Keratinocyte (primary cell): ENCODE measurements at regions not wholly inside any gene's neighbourhood (a gene's known extent, or its start where the extent isn't known, plus 50 kb on each side); places are given as distances from the start of the nearest gene placed in this dataset.

Experiments
- DNase-seq: peaks from one replicate; pipeline ENCODE4 v3.0.0-alpha.2; 2011; ENCODE audit warnings: low read depth, missing footprints, low spot score
- FAIRE-seq: peaks from 2 replicates; lab custom pipeline; 2011; peaks lifted over from hg19 to GRCh38; lab: Jason Lieb, UNC
- H2AFZ ChIP-seq: 2 replicates; pipeline ENCODE4 v1.6.0; 2012; ENCODE audit warnings: low read length, control low read depth, inconsistent platforms; ENCODE audit not compliant: control insufficient read depth
- H3K27ac ChIP-seq: 2 replicates; pipeline ENCODE4 v1.5.1; 2011; ENCODE audit warnings: low read length; ENCODE audit not compliant: control insufficient read depth, insufficient read depth
- H3K27me3 ChIP-seq: 3 replicates; pipeline ENCODE4 v1.6.0; 2011; ENCODE audit warnings: low read length; ENCODE audit not compliant: control insufficient read depth, insufficient read depth; ENCODE audit errors: extremely low read depth
- H3K36me3 ChIP-seq, 2 experiments: 2 replicates in 1 of 2; 3 replicates in 1 of 2; pipeline ENCODE4 v1.5.1; 2011; ENCODE audit warnings: low read length in 2 of 2, mild to moderate bottlenecking in 1 of 2; ENCODE audit not compliant: control insufficient read depth in 2 of 2, insufficient read depth in 2 of 2; ENCODE audit errors: extremely low read depth in 1 of 2
- H3K4me1 ChIP-seq: 3 replicates; pipeline ENCODE4 v1.5.1; 2011; ENCODE audit warnings: low read length; ENCODE audit not compliant: control insufficient read depth, insufficient read depth; ENCODE audit errors: extremely low read depth
- H3K4me2 ChIP-seq: 3 replicates; pipeline ENCODE4 v1.6.0; 2011; ENCODE audit warnings: low read depth, low read length; ENCODE audit not compliant: control insufficient read depth, insufficient read depth; ENCODE audit errors: extremely low read depth
- H3K4me3 ChIP-seq, 3 experiments: fragments of 200-600 bp in 1 of 3; sonication (generic) in 1 of 3; 2 replicates in 2 of 3; 3 replicates in 1 of 3; pipeline ENCODE4 v1.5.1; 2011 to 2016; ENCODE audit warnings: low read length in 3 of 3, mild to moderate bottlenecking in 3 of 3, control low read depth in 2 of 3, inconsistent platforms in 1 of 3, low read depth in 1 of 3, mixed read lengths in 1 of 3, mixed run types in 1 of 3, moderate library complexity in 1 of 3; ENCODE audit not compliant: control insufficient read depth in 2 of 3, insufficient read depth in 2 of 3; ENCODE audit errors: extremely low read depth in 1 of 3
- H3K79me2 ChIP-seq: 2 replicates; pipeline ENCODE4 v1.6.0; 2012; ENCODE audit warnings: low read length; ENCODE audit not compliant: control insufficient read depth, insufficient read depth
- H3K9ac ChIP-seq: 3 replicates; pipeline ENCODE4 v1.6.0; 2011; ENCODE audit warnings: low read length; ENCODE audit not compliant: control insufficient read depth, insufficient read depth; ENCODE audit errors: extremely low read depth
- H3K9me1 ChIP-seq: 3 replicates; pipeline ENCODE4 v1.6.0; 2011; ENCODE audit warnings: low read length; ENCODE audit not compliant: control insufficient read depth, insufficient read depth; ENCODE audit errors: extremely low read depth
- H3K9me3 ChIP-seq: 2 replicates; pipeline ENCODE4 v1.5.1; 2012; ENCODE audit warnings: low read depth, low read length; ENCODE audit not compliant: control insufficient read depth
- H4K20me1 ChIP-seq: 3 replicates; pipeline ENCODE4 v1.6.0; 2011; ENCODE audit warnings: low read length; ENCODE audit not compliant: control insufficient read depth, insufficient read depth; ENCODE audit errors: extremely low read depth
- EZH2 ChIP-seq: IDR thresholded peaks from one replicate; pipeline ENCODE4 v1.6.1; 2012; ENCODE audit warnings: inconsistent platforms, mild to moderate bottlenecking, low read length, moderate library complexity
- dilution Hi-C: fragments of 300-500 bp; cut with MboI; formaldehyde crosslinking; loops from one replicate; pipeline ENCODE4 v1.7.0; 2020; ENCODE audit warnings: low sequenced_read_pairs; ENCODE audit not compliant: extremely low pct_ligation_motif_present
- TF ChIP-seq, protein P1 (sequence below), 3 experiments: IDR thresholded peaks in 1 of 3; conservative IDR thresholded peaks in 1 of 3; optimal IDR thresholded peaks in 1 of 3; 2 replicates in 2 of 3; 3 replicates in 1 of 3; pipeline versions ENCODE3 to v1.5.1; 2011; ENCODE audit warnings: low read length in 3 of 3, mild to moderate bottlenecking in 3 of 3, moderate library complexity in 2 of 3, control low read depth in 1 of 3, inconsistent platforms in 1 of 3; ENCODE audit not compliant: insufficient read depth in 2 of 3; ENCODE audit errors: extremely low read depth in 1 of 3

DNA sequence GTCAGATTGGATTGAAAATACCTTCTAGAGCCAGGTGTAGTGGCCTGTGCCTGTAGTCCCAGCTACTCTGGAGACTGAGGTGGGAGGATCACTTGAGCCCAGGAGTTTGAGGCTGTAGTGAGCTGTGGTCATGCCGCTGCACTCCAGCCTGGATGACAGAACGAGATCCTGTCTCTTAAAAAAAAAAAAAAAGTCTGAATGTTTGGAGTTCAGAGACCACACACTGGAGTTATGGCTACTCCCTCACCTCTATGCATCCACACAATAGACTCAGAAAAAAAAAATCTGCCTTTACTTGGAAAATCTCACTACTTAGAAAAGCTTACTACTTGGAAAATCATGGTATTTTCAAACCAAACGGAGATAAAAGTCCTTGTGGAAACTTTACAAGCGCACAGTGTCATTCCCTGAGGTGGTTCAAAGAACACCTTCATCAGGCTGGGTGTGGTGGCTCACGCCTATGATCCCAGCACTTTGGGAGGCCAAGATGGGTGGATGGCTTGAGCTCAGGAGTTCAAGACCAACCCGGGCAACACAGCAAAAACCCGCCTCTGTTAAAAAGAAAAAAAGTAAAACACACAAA is 63.9 kb upstream of the PICALM start:
- Histone ChIP-seq H3K9me3 (no peaks in the 10 kb centered on the region), H3K4me2 (no peak overlapping the region), H3K27ac (no peak overlapping the region), H2AFZ (no peak overlapping the region), H3K4me3 (no peak overlapping the region), H3K27me3 (no peaks in the 10 kb centered on the region), H3K9ac (no peak overlapping the region), H3K9me1 (no peaks in the 10 kb centered on the region), H4K20me1 (no peaks in the 10 kb centered on the region), H3K4me1 (no peaks in the 10 kb centered on the region), H3K36me3 (no peaks in the 10 kb centered on the region), H3K79me2 (no peaks in the 10 kb centered on the region)
- FAIRE-seq = no peak
- no peak for DNase-seq
- dilution Hi-C loops = no loop called here
- TF ChIP-seq EZH2 = no peak
- TF ChIP-seq, protein P1, sequence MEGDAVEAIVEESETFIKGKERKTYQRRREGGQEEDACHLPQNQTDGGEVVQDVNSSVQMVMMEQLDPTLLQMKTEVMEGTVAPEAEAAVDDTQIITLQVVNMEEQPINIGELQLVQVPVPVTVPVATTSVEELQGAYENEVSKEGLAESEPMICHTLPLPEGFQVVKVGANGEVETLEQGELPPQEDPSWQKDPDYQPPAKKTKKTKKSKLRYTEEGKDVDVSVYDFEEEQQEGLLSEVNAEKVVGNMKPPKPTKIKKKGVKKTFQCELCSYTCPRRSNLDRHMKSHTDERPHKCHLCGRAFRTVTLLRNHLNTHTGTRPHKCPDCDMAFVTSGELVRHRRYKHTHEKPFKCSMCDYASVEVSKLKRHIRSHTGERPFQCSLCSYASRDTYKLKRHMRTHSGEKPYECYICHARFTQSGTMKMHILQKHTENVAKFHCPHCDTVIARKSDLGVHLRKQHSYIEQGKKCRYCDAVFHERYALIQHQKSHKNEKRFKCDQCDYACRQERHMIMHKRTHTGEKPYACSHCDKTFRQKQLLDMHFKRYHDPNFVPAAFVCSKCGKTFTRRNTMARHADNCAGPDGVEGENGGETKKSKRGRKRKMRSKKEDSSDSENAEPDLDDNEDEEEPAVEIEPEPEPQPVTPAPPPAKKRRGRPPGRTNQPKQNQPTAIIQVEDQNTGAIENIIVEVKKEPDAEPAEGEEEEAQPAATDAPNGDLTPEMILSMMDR (optimal IDR thresholded peaks at IDR 0.05 in 1 of 3, IDR thresholded peaks at IDR 0.05 in 1 of 3, conservative IDR thresholded peaks at IDR 0.05 in 1 of 3; ENCODE audit: extremely low read depth in 1 of 3, insufficient read depth in 2 of 3, low read length in 3 of 3) = no peak

DNA sequence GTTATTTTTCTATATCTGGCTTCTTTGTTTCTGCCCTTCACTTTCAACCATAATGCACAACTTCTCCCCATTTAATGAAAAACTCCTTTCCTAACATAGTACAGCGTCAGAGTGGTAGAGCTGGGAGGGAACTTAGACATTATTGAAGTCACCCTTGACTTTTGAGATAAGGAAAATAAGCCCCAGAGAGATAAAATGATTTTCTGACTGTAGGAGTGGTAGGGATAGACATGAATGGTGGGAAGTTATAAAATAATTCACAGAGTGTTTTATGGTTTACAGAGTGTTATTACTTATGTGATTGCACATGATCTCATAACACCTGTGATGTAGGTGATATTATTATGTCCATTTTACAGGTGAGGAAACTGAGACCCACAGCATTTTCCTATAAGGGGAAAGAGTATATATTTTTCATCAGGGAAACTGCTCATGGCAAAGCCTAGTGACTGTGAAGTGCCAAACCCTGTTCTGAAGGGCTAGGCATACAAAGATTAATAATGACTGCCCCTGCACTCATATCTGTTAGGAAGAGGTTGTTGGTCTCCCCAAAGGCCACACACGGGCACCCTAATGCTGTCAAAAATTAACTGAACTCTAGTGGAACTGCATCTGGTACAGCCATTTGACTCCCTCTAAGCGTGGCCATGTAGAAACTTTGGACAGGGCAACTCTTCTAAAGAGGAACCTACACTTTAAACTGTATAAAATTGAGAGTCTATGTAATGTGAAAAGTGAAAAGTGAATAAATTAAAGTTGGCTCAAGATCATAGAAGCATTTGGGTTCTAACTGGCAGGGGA is 61.1 kb upstream of the PICALM start:
- Histone ChIP-seq H3K79me2 (no peaks in the 10 kb centered on the region), H3K9me1 (no peaks in the 10 kb centered on the region), H3K27me3 (no peaks in the 10 kb centered on the region), H3K4me1 (no peaks in the 10 kb centered on the region), H3K4me2 (no peak overlapping the region), H2AFZ (no peak overlapping the region), H3K36me3 (no peaks in the 10 kb centered on the region), H3K9me3 (no peaks in the 10 kb centered on the region), H3K9ac (no peak overlapping the region), H4K20me1 (no peaks in the 10 kb centered on the region), H3K4me3 (no peak overlapping the region), H3K27ac (no peak overlapping the region)
- dilution Hi-C loops = no loop called here
- FAIRE-seq (no peak), DNase-seq (no peak)
- no peak for TF ChIP-seq EZH2
- TF ChIP-seq, protein P1 (optimal IDR thresholded peaks at IDR 0.05 in 1 of 3, IDR thresholded peaks at IDR 0.05 in 1 of 3, conservative IDR thresholded peaks at IDR 0.05 in 1 of 3; ENCODE audit: extremely low read depth in 1 of 3, insufficient read depth in 2 of 3, low read length in 3 of 3) = no peak
